ENCODE measurements at regions not wholly inside any gene's neighbourhood (a gene's known extent, or its start where the extent isn't known, plus 50 kb on each side); places are given as distances from the start of the nearest gene placed in this dataset.

GRCh38 chr13:42400188-42400833, 128.4 kb downstream of the AKAP11 start:
- Histone ChIP-seq H3K79me2 (ENCODE audit: insufficient read depth, low read depth) (no peaks in the 10 kb centered on the region), H3K27ac (no peak overlapping the region), H3K9ac (no peak overlapping the region), H3K4me1 (ENCODE audit: low read depth, poor library complexity, severe bottlenecking) (no peaks in the 10 kb centered on the region), H3K4me3 (IDR thresholded peaks at IDR 0.05; ENCODE audit: insufficient read depth, low read depth, low read length) (no peak overlapping the region), H3K36me3 (ENCODE audit: insufficient read depth) (no peaks in the 10 kb centered on the region), H3K4me2 (no peak overlapping the region), H3K27me3 (ENCODE audit: insufficient read depth, low read depth) (no peaks in the 10 kb centered on the region), H2AFZ (ENCODE audit: low read depth) (no peak overlapping the region), H4K20me1 (ENCODE audit: insufficient read depth) (no peaks in the 10 kb centered on the region)
- TF ChIP-seq, protein P1, sequence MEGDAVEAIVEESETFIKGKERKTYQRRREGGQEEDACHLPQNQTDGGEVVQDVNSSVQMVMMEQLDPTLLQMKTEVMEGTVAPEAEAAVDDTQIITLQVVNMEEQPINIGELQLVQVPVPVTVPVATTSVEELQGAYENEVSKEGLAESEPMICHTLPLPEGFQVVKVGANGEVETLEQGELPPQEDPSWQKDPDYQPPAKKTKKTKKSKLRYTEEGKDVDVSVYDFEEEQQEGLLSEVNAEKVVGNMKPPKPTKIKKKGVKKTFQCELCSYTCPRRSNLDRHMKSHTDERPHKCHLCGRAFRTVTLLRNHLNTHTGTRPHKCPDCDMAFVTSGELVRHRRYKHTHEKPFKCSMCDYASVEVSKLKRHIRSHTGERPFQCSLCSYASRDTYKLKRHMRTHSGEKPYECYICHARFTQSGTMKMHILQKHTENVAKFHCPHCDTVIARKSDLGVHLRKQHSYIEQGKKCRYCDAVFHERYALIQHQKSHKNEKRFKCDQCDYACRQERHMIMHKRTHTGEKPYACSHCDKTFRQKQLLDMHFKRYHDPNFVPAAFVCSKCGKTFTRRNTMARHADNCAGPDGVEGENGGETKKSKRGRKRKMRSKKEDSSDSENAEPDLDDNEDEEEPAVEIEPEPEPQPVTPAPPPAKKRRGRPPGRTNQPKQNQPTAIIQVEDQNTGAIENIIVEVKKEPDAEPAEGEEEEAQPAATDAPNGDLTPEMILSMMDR (conservative IDR thresholded peaks at IDR 0.05; ENCODE audit: low read depth, low read length) = no peak

GRCh38 chr13:42401376-42401775, 129.4 kb downstream of the AKAP11 start:
- no peak overlapping the region for H3K27ac ChIP-seq
- TF ChIP-seq, protein P1 (conservative IDR thresholded peaks at IDR 0.05; ENCODE audit: low read depth, low read length) = no peak
- no peak overlapping the region for H3K9ac ChIP-seq
- H3K27me3 ChIP-seq (ENCODE audit: insufficient read depth, low read depth) = no peaks in the 10 kb centered on the region
- no peaks in the 10 kb centered on the region for H4K20me1 ChIP-seq (ENCODE audit: insufficient read depth)
- H3K36me3 ChIP-seq (ENCODE audit: insufficient read depth) = no peaks in the 10 kb centered on the region
- no peaks in the 10 kb centered on the region for H3K79me2 ChIP-seq (ENCODE audit: insufficient read depth, low read depth)
- no peak overlapping the region for H3K4me2 ChIP-seq
- no peak overlapping the region for H2AFZ ChIP-seq (ENCODE audit: low read depth)
- no peaks in the 10 kb centered on the region for H3K4me1 ChIP-seq (ENCODE audit: low read depth, poor library complexity, severe bottlenecking)
- H3K4me3 ChIP-seq (IDR thresholded peaks at IDR 0.05; ENCODE audit: insufficient read depth, low read depth, low read length) = no peak overlapping the region

DNA sequence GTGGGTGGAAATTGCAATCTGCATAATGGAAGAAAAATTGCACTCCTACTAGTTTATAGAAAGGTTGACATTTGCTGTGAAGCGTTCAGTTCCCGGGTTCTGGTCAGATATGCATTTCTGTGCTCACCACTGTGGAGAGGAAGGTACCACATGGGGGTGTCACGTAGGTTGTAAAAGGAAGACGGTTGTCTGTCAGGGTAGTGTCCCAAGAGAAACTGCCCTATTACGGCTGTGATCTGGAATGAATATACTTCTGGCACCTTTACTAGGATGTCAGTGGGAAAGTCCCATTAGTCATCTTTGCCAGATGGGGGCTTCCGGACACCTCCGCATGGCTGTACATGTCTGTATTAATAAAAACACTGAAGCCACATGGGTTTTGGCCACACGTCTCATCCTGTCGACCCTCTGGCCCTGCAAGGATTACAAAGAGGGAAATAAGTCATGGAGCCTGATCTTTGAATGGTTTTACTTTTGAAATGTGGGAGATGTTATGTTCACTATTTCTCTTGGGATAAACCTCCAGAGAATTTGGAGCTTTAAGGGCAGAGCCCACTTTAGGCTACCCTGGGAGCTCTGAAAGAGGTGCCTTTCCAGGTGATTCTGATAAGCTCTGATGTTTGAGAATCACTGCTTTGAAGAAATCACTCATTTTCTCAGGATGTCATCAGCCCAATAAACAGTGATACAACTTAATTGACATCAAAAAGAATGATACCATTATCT, 133.9 kb downstream of the AKAP11 start:
- no peaks in the 10 kb centered on the region for H3K79me2 ChIP-seq (ENCODE audit: insufficient read depth, low read depth)
- H3K27me3 ChIP-seq (ENCODE audit: insufficient read depth, low read depth) = no peaks in the 10 kb centered on the region
- H3K4me2 ChIP-seq = no peak overlapping the region
- TF ChIP-seq, protein P1 (conservative IDR thresholded peaks at IDR 0.05; ENCODE audit: low read depth, low read length) = no peak
- no peak overlapping the region for H3K4me3 ChIP-seq (IDR thresholded peaks at IDR 0.05; ENCODE audit: insufficient read depth, low read depth, low read length)
- no peaks in the 10 kb centered on the region for H3K36me3 ChIP-seq (ENCODE audit: insufficient read depth)
- no peaks in the 10 kb centered on the region for H3K4me1 ChIP-seq (ENCODE audit: low read depth, poor library complexity, severe bottlenecking)
- H2AFZ ChIP-seq (ENCODE audit: low read depth) = no peak overlapping the region
- no peak overlapping the region for H3K27ac ChIP-seq
- no peaks in the 10 kb centered on the region for H4K20me1 ChIP-seq (ENCODE audit: insufficient read depth)
- H3K9ac ChIP-seq = no peak overlapping the region

DNA sequence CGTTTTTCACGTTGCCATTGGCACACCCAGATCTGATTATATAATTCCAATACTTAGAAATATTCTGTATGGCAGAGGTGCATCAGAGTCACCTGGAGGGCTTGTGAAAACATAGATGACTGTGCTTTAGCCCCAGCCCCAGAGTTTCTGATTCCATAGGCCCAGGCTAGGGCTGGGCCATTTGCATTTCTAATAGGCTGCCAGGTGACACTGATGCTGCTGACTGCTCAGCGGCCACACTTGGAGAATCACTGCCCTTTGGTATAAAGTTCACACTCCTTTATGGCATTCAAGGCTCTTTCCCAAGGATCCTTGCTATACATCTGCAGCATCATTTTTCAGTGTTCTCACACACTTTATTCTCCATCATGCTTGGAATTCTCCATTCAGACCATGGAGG, 137.1 kb downstream of the AKAP11 start:
- H3K27me3 ChIP-seq (ENCODE audit: insufficient read depth, low read depth) = no peaks in the 10 kb centered on the region
- H3K36me3 ChIP-seq (ENCODE audit: insufficient read depth) = no peaks in the 10 kb centered on the region
- no peak overlapping the region for H3K27ac ChIP-seq
- no peaks in the 10 kb centered on the region for H3K4me1 ChIP-seq (ENCODE audit: low read depth, poor library complexity, severe bottlenecking)
- no peak overlapping the region for H2AFZ ChIP-seq (ENCODE audit: low read depth)
- no peak overlapping the region for H3K4me2 ChIP-seq
- no peaks in the 10 kb centered on the region for H4K20me1 ChIP-seq (ENCODE audit: insufficient read depth)
- H3K9ac ChIP-seq = no peak overlapping the region
- H3K79me2 ChIP-seq (ENCODE audit: insufficient read depth, low read depth) = no peaks in the 10 kb centered on the region
- no peak overlapping the region for H3K4me3 ChIP-seq (IDR thresholded peaks at IDR 0.05; ENCODE audit: insufficient read depth, low read depth, low read length)
- TF ChIP-seq, protein P1 (conservative IDR thresholded peaks at IDR 0.05; ENCODE audit: low read depth, low read length) = no peak
